HL-60 (cell line): ENCODE measurements at regions not wholly inside any gene's neighbourhood (a gene's known extent, or its start where the extent isn't known, plus 50 kb on each side); places are given as distances from the start of the nearest gene placed in this dataset.
A peak's percentile ranks its signal among the peaks of the same experiment; 100 is the strongest.

Experiments
- DNase-seq, 2 experiments: peaks; one replicate each; pipeline ENCODE4 v3.0.0-alpha.2; 2010 to 2020; ENCODE audit warnings: low read depth in 1 of 2, low spot score in 1 of 2
- H3K27ac ChIP-seq: fragments of 250-450 bp; sonication (Bioruptor Pico); replicated peaks from 2 replicates; pipeline ENCODE4 v1.5.1; 2020; ENCODE audit warnings: mild to moderate bottlenecking, moderate library complexity
- H3K27me3 ChIP-seq: fragments of 250-450 bp; sonication (Bioruptor Pico); 2 replicates; pipeline ENCODE4 v1.5.1; 2021; ENCODE audit warnings: mild to moderate bottlenecking, moderate library complexity; ENCODE audit not compliant: insufficient read depth, poor library complexity, severe bottlenecking
- H3K4me3 ChIP-seq: replicated peaks from 2 replicates; pipeline ENCODE4 v1.5.1; 2011; ENCODE audit warnings: mild to moderate bottlenecking, control low read depth, low read length; ENCODE audit not compliant: insufficient read depth
- CTCF ChIP-seq: IDR thresholded peaks from one replicate; pipeline ENCODE4 v1.5.1; 2011; ENCODE audit warnings: low read length, control low read depth, inconsistent platforms; ENCODE audit not compliant: insufficient read depth
- GABPA ChIP-seq: IDR thresholded peaks from 2 replicates; pipeline ENCODE4 v1.6.1; 2012; ENCODE audit warnings: low read depth
- POLR2AphosphoS5 ChIP-seq: IDR thresholded peaks from 2 replicates; pipeline ENCODE4 v1.6.1; 2012; ENCODE audit warnings: low read depth
- REST ChIP-seq: IDR thresholded peaks from 2 replicates; pipeline ENCODE4 v1.6.1; 2012; ENCODE audit warnings: low read depth; ENCODE audit not compliant: insufficient replicate concordance
- SPI1 ChIP-seq: IDR thresholded peaks from 2 replicates; pipeline ENCODE4 v1.6.1; 2012; ENCODE audit warnings: low read depth, mild to moderate bottlenecking, borderline replicate concordance

DNA sequence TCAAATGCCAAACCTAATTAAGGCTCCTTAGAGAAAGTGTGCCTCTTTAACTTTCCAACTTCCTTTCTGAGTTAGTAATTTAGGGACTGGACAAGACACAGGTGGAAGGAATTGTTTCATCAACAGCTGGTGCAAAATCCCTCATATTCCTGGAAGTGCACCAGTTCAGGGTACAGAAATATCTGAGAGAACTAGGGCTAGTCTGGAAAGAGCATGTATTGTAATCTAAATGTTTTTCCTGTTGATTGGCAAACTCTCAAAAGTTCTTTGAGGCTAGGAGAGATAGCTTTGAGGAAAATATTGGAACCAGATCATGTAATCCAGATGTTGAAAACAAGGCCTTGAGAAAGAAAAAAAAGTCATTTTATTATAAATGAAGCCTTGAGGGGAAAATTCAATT is 98.1 kb upstream of the C1GALT1C1 start:
- no peak for TF ChIP-seq CTCF
- TF ChIP-seq POLR2AphosphoS5, result no peak
- TF ChIP-seq SPI1, result no peak
- TF ChIP-seq REST, result no peak
- TF ChIP-seq GABPA, result no peak
- Histone ChIP-seq H3K27ac (no peak overlapping the region), H3K4me3 (no peak overlapping the region), H3K27me3 (no peaks in the 10 kb centered on the region)
- no peak for DNase-seq

- TF ChIP-seq GABPA (no peak), CTCF (no peak), SPI1 (no peak), REST (no peak), POLR2AphosphoS5 (no peak)
- H3K27me3 ChIP-seq, result no peaks in the 10 kb centered on the region
- DNase-seq, result no peak
- no peak overlapping the region for H3K4me3 ChIP-seq
- H3K27ac ChIP-seq, result no peak overlapping the region
These were observed 97.6 kb upstream of the C1GALT1C1 start for GRCh38 chrX:120727452-120727851.

GRCh38 chrX:120726294-120726693 is 96.4 kb upstream of the C1GALT1C1 start:
- DNase-seq, result peak in 1 of 2 experiments; percentile 31

More at GRCh38 chrX:120726294-120726693, 96.4 kb upstream of the C1GALT1C1 start:
- Histone ChIP-seq H3K27ac (no peak overlapping the region), H3K27me3 (no peaks in the 10 kb centered on the region), H3K4me3 (no peak overlapping the region)
- no peak for TF ChIP-seq REST
- peak; percentile 72; the same call in 1 of the 2 replicates for TF ChIP-seq SPI1
- no peak for TF ChIP-seq POLR2AphosphoS5
